Parathyroid adenoma (tissue), 2 donors: ENCODE measurements at regions not wholly inside any gene's neighbourhood (a gene's known extent, or its start where the extent isn't known, plus 50 kb on each side); places are given as distances from the start of the nearest gene placed in this dataset.

Source experiments
- H2AFZ ChIP-seq: fragments of 300-600 bp; sonication (generic); one replicate; pipeline ENCODE4 v1.7.0; 2017; ENCODE audit warnings: antibody characterized with exemption, mild to moderate bottlenecking
- H3K27ac ChIP-seq: fragments of 300-600 bp; sonication (generic); one replicate; pipeline ENCODE4 v1.7.0; 2017
- H3K27me3 ChIP-seq: fragments of 300-600 bp; sonication (generic); one replicate; pipeline ENCODE4 v1.7.0; 2017; ENCODE audit warnings: low read length; ENCODE audit not compliant: control insufficient read depth, insufficient read depth
- H3K36me3 ChIP-seq: fragments of 300-600 bp; sonication (generic); one replicate; pipeline ENCODE4 v1.7.0; 2017; ENCODE audit warnings: low read length; ENCODE audit not compliant: control insufficient read depth, insufficient read depth
- H3K4me1 ChIP-seq: fragments of 300-600 bp; sonication (generic); one replicate; pipeline ENCODE4 v1.7.0; 2017; ENCODE audit warnings: control low read depth
- H3K4me2 ChIP-seq: fragments of 300-600 bp; sonication (generic); one replicate; pipeline ENCODE4 v1.7.0; 2017; ENCODE audit warnings: low read length
- H3K4me3 ChIP-seq: fragments of 300-600 bp; sonication (generic); one replicate; pipeline ENCODE4 v1.7.0; 2017; ENCODE audit warnings: low read depth, low read length
- H3K79me2 ChIP-seq: fragments of 300-600 bp; sonication (generic); one replicate; pipeline ENCODE4 v1.7.0; 2017; ENCODE audit warnings: control low read depth
- H3K9ac ChIP-seq: fragments of 300-600 bp; sonication (generic); one replicate; pipeline ENCODE4 v1.7.0; 2017; ENCODE audit warnings: mild to moderate bottlenecking
- H3K9me3 ChIP-seq: fragments of 300-600 bp; sonication (generic); one replicate; pipeline ENCODE4 v1.7.0; 2017; ENCODE audit warnings: low read length; ENCODE audit not compliant: control insufficient read depth
- TF ChIP-seq, protein P1 (sequence below): fragments of 300-600 bp; sonication (generic); IDR thresholded peaks from one replicate; pipeline ENCODE4 v1.7.0; 2017; ENCODE audit warnings: antibody characterized with exemption, mild to moderate bottlenecking
- donor health status: primary hyperparathyroidism.

DNA sequence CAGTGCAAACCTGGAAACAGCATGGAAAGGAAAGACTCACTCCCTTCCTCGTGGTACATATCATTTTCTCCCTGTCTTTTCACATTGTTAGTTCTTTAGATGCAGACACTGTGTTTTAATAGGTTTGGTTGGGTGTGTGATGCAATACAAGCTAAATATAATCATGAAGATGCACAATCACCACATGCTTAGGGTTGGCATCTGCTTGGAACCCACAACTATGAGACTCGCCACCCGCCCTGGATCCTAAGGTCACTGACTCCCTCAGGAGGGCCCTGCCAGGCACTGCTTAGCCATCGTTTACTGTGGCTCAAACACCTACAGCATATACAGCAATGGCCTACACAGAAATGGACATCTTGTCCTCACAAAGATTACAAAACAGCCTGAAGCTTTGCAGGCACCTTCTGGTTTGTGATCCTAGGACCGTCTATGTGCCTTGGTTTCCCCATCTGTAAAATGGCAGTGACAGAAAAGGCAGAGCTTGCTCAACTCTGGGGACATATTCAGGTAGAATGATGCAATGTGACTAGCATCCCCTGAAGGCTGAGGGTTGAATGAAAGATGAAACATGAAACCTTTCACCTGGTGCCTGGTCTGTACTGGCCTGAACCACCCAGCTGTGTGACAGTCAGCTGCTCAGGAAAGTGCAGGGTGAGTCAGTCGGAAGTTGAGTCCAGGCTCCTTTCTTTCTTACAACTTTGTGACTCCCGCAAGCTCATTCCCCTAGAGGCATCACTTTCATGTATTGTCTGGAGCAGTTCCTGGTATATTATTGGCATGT lies 123.6 kb upstream of the PFN2 start:
- no peak overlapping the region for H3K9ac ChIP-seq
- no peaks in the 10 kb centered on the region for H3K36me3 ChIP-seq
- no peaks in the 10 kb centered on the region for H3K79me2 ChIP-seq

DNA sequence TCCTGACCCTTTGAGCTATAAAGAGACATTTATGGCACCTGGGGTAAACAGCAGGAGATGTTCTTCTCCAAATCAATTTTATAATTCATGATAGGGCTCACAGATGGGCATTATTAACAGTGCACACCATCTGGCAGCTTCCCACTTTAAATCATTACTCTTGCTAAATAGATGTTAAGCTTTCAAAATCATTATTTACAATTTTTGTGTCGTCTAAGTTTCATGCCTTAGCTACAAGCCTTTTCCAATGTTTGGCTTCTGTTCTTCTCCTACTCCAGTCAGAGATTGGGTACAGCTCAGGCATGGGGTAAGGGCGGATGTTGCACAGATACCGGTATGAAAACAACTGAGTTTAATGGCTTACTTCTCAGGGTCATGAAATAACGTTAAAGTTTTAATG lies 120.9 kb upstream of the PFN2 start:
- H3K4me1 ChIP-seq: no peaks in the 10 kb centered on the region
- H2AFZ ChIP-seq: no peak overlapping the region
- no peak overlapping the region for H3K27ac ChIP-seq
- no peaks in the 10 kb centered on the region for H3K27me3 ChIP-seq
- no peaks in the 10 kb centered on the region for H3K9me3 ChIP-seq
- no peaks in the 10 kb centered on the region for H3K79me2 ChIP-seq
- no peak overlapping the region for H3K4me2 ChIP-seq
- TF ChIP-seq, protein P1, sequence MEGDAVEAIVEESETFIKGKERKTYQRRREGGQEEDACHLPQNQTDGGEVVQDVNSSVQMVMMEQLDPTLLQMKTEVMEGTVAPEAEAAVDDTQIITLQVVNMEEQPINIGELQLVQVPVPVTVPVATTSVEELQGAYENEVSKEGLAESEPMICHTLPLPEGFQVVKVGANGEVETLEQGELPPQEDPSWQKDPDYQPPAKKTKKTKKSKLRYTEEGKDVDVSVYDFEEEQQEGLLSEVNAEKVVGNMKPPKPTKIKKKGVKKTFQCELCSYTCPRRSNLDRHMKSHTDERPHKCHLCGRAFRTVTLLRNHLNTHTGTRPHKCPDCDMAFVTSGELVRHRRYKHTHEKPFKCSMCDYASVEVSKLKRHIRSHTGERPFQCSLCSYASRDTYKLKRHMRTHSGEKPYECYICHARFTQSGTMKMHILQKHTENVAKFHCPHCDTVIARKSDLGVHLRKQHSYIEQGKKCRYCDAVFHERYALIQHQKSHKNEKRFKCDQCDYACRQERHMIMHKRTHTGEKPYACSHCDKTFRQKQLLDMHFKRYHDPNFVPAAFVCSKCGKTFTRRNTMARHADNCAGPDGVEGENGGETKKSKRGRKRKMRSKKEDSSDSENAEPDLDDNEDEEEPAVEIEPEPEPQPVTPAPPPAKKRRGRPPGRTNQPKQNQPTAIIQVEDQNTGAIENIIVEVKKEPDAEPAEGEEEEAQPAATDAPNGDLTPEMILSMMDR: no peak
- H3K9ac ChIP-seq: no peak overlapping the region
- no peak overlapping the region for H3K4me3 ChIP-seq
- H3K36me3 ChIP-seq: no peaks in the 10 kb centered on the region

More for the DNA sequence above, 123.6 kb upstream of the PFN2 start:
- Histone ChIP-seq H3K9me3 (no peaks in the 10 kb centered on the region), H3K27me3 (no peaks in the 10 kb centered on the region), H3K27ac (no peak overlapping the region), H2AFZ (no peak overlapping the region), H3K4me3 (no peak overlapping the region), H3K4me2 (no peak overlapping the region), H3K4me1 (no peaks in the 10 kb centered on the region)
- TF ChIP-seq, protein P1: no peak

DNA sequence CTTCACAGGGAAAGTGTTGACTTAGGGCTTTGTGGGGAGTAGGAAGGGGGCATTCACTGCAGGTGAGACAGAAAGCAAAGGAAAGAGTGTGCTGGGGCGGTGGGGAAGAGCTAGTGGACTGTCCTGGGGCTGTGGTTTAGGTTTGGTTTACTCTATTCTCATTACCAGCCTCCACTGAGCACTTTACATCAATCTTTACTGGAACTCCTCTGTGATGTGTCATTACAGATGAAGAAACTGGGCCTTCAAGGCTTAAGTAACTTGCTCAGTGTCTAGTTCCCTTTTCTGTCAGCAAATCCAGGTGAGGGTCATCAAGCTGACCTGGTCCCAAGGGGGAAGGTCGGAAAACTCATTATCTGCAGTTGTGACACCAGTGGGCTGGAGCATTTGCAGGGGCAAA lies 120.2 kb upstream of the PFN2 start:
- no peak overlapping the region for H2AFZ ChIP-seq
- no peaks in the 10 kb centered on the region for H3K27me3 ChIP-seq
- H3K4me2 ChIP-seq: no peak overlapping the region
- H3K36me3 ChIP-seq: no peaks in the 10 kb centered on the region
- TF ChIP-seq, protein P1: no peak
- no peak overlapping the region for H3K4me3 ChIP-seq
- H3K79me2 ChIP-seq: no peaks in the 10 kb centered on the region
- no peaks in the 10 kb centered on the region for H3K9me3 ChIP-seq
- H3K27ac ChIP-seq: no peak overlapping the region
- H3K4me1 ChIP-seq: no peaks in the 10 kb centered on the region
- no peak overlapping the region for H3K9ac ChIP-seq

GRCh38 chr3:150090006-150090405 lies 119.3 kb upstream of the PFN2 start:
- no peaks in the 10 kb centered on the region for H3K79me2 ChIP-seq
- H3K4me3 ChIP-seq: no peak overlapping the region
- H3K9me3 ChIP-seq: no peaks in the 10 kb centered on the region
- TF ChIP-seq, protein P1: no peak
- no peak overlapping the region for H3K9ac ChIP-seq
- no peak overlapping the region for H2AFZ ChIP-seq
- H3K4me2 ChIP-seq: no peak overlapping the region
- H3K36me3 ChIP-seq: no peaks in the 10 kb centered on the region
- no peaks in the 10 kb centered on the region for H3K4me1 ChIP-seq
- H3K27me3 ChIP-seq: no peaks in the 10 kb centered on the region
- no peak overlapping the region for H3K27ac ChIP-seq

GRCh38 chr3:150084128-150084527 lies 113.4 kb upstream of the PFN2 start:
- H3K36me3 ChIP-seq: no peaks in the 10 kb centered on the region
- H3K4me1 ChIP-seq: no peaks in the 10 kb centered on the region
- H3K27me3 ChIP-seq: no peaks in the 10 kb centered on the region
- H3K9ac ChIP-seq: no peak overlapping the region
- H3K9me3 ChIP-seq: no peaks in the 10 kb centered on the region
- H3K27ac ChIP-seq: no peak overlapping the region
- no peak overlapping the region for H3K4me3 ChIP-seq
- H2AFZ ChIP-seq: no peak overlapping the region
- H3K79me2 ChIP-seq: no peaks in the 10 kb centered on the region
- H3K4me2 ChIP-seq: no peak overlapping the region
- TF ChIP-seq, protein P1: no peak
